D721Med (cell line): ENCODE measurements at regions not wholly inside any gene's neighbourhood (a gene's known extent, or its start where the extent isn't known, plus 50 kb on each side); places are given as distances from the start of the nearest gene placed in this dataset.

Source experiments
- DNase-seq: peaks from one replicate; pipeline ENCODE4 v3.0.0; 2011; ENCODE audit warnings: low spot score; ENCODE audit not compliant: insufficient read length
- FAIRE-seq: peaks from 2 replicates; lab custom pipeline; 2011; peaks lifted over from hg19 to GRCh38; lab: Jason Lieb, UNC
- TF ChIP-seq, protein P1 (sequence below): IDR thresholded peaks from 2 replicates; pipeline ENCODE4 v1.5.1; 2012; ENCODE audit warnings: mild to moderate bottlenecking, control low read depth; ENCODE audit not compliant: insufficient read depth; ENCODE audit errors: missing control alignments

GRCh38 chr10:109450702-109451101, 472.6 kb downstream of the XPNPEP1 start:
- DNase-seq (no peak), FAIRE-seq (no peak)
- TF ChIP-seq, protein P1, sequence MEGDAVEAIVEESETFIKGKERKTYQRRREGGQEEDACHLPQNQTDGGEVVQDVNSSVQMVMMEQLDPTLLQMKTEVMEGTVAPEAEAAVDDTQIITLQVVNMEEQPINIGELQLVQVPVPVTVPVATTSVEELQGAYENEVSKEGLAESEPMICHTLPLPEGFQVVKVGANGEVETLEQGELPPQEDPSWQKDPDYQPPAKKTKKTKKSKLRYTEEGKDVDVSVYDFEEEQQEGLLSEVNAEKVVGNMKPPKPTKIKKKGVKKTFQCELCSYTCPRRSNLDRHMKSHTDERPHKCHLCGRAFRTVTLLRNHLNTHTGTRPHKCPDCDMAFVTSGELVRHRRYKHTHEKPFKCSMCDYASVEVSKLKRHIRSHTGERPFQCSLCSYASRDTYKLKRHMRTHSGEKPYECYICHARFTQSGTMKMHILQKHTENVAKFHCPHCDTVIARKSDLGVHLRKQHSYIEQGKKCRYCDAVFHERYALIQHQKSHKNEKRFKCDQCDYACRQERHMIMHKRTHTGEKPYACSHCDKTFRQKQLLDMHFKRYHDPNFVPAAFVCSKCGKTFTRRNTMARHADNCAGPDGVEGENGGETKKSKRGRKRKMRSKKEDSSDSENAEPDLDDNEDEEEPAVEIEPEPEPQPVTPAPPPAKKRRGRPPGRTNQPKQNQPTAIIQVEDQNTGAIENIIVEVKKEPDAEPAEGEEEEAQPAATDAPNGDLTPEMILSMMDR: no peak

- no peak for FAIRE-seq
- TF ChIP-seq, protein P1: no peak
- no peak for DNase-seq
Observed at GRCh38 chr10:109433434-109433833, 489.9 kb downstream of the XPNPEP1 start.

GRCh38 chr10:109432281-109432680, 491.0 kb downstream of the XPNPEP1 start:
- DNase-seq: no peak
- no peak for FAIRE-seq
- TF ChIP-seq, protein P1: no peak

DNA sequence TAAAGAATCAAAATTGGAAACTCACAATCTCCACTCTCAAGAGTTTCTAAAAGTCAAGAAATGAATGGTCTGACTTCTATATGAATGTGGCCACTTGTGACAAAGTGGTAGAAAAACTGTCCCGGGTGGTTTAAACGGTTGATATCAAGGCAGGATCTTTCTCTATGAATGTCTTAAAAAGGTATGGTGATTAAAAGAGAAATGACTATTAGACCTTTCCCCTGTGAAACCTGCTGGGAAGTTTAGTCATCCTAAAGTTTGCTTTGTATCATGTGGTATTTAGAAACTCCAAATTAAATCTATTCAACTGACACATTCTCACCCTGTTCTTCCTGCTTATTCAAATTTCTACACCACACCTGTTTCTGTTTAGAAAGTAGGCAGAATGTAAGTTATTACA, 492.5 kb downstream of the XPNPEP1 start:
- TF ChIP-seq, protein P1: no peak
- FAIRE-seq (no peak), DNase-seq (no peak)

- no peak for DNase-seq
- no peak for FAIRE-seq
Observed at GRCh38 chr10:109430043-109430760, 493.1 kb downstream of the XPNPEP1 start.

DNA sequence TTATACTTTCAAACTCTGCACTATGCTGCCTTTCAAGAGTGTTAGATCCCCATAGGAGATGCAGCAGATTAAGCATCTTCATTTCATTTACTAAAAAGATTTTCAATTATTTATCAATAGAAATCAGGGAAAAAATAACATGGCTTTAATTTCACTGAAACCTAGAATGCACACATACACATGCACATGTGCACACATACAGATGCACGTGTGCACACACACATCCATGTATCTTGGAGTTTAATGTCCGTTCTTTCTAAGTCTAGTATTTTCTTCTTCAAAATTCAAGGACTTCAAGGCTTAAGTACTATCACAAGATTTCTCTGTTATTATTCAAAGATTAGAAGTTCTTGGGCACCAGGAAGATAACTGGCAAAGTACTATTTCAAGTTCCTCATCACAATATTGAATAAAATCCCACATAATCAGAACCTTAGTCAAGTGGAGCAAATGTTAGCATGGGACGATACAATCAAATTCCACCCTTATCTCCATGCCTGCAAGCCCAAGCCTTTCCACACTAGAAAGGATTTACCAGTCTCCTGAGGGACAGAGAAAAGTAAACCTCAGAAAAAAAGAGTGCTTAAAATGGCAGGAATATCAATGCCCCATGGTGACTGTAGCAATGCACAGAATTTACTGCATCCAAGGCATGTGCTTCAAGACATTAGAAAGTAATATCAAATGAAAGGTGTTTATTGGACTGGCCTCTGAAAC, 494.4 kb downstream of the XPNPEP1 start:
- FAIRE-seq: no peak
- TF ChIP-seq, protein P1: no peak
- DNase-seq: no peak

More at GRCh38 chr10:109430043-109430760, 493.1 kb downstream of the XPNPEP1 start:
- TF ChIP-seq, protein P1: no peak

DNA sequence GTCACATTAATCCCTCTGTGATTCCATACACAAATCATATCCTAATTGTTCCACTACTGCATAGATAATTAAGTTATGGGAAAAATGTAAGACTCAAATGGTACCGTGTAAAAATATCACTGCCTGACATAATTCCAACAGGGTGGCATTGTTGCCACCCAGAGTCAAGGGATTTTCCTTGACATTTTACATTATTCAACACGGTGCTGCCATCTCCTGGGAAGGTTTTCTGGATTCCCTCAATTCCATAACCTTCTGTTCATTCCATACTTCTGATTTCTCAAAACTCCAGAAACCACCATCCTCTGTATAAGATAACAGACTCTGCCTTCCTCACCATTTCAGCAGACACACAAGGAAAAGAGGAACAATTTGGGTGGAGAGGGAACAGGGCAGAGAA, 495.9 kb downstream of the XPNPEP1 start:
- TF ChIP-seq, protein P1: peak; percentile 38
- FAIRE-seq (no peak), DNase-seq (no peak)
